HCT116 (cell line): ENCODE measurements at regions not wholly inside any gene's neighbourhood (a gene's known extent, or its start where the extent isn't known, plus 50 kb on each side); places are given as distances from the start of the nearest gene placed in this dataset.

Source experiments
- ATAC-seq: fragments of 200-7000 bp; cut with Tn5 transposase; 2 replicates; pipeline ENCODE4 v1.9.1; 2020; ENCODE audit warnings: mild to moderate bottlenecking, moderate library complexity
- BruUV-seq: library from RNA; stranded (reverse); fragments of 400-500 nt; replicated peaks from 2 replicates; lab custom pipeline; 2021; lab: Mats Ljungman, UMichigan
- CTCF ChIA-PET: fragments of 300-600 bp; sonication (Branson Sonifier 250); formaldehyde crosslinking; loops from one replicate; lab custom pipeline; 2021; ENCODE audit warnings: antibody characterized with exemption; lab: Charles Lee
- POLR2A ChIA-PET: fragments of 300-600, 350-600 bp; sonication (Branson Sonifier 250); formaldehyde crosslinking; loops from one replicate; lab custom pipeline; 2021; ENCODE audit warnings: antibody characterized with exemption; lab: Charles Lee
- RAD21 ChIA-PET, 2 experiments: fragments of 300-600 bp; sonication (Branson Sonifier 250); formaldehyde crosslinking; loops; one replicate each; lab custom pipeline; 2023; ENCODE audit warnings: low total read pairs in 2 of 2; ENCODE audit not compliant: uncharacterized antibody in 2 of 2, unreplicated experiment in 2 of 2, low non-redundant PET in 1 of 2; lab: Charles Lee
- DNase-seq: peaks from one replicate; pipeline ENCODE4 v3.0.0-alpha.2; 2010; ENCODE audit warnings: low read depth, low spot score
- H2AFZ ChIP-seq: fragments of 200-600 bp; shearing (Covaris generic), sonication (generic); 2 replicates; pipeline ENCODE4 v1.6.1; 2017; ENCODE audit warnings: low read depth, mixed run types, mixed read lengths, antibody characterized with exemption, low read length; ENCODE audit not compliant: poor library complexity, severe bottlenecking
- H3K27ac ChIP-seq: 2 replicates; pipeline ENCODE4 v1.5.1; 2012; ENCODE audit warnings: low read depth, low read length
- H3K27me3 ChIP-seq: fragments of 200-600 bp; sonication (generic); 2 replicates; pipeline ENCODE4 v1.6.1; 2016; ENCODE audit warnings: mixed run types, low read length, mixed read lengths; ENCODE audit not compliant: insufficient read depth
- H3K36me3 ChIP-seq, 2 experiments: fragments of 200-500 bp in 1 of 2; fragments of 200-600 bp in 1 of 2; sonication (Bioruptor generic) in 1 of 2; sonication (generic) in 1 of 2; 2 replicates each; pipeline versions ENCODE4 v1.5.1 to v1.6.1; 2014 to 2016; ENCODE audit warnings: low read length in 2 of 2, inconsistent platforms in 1 of 2, mixed read lengths in 1 of 2, mixed run types in 1 of 2; ENCODE audit not compliant: insufficient read depth in 2 of 2, control insufficient read depth in 1 of 2
- H3K4me1 ChIP-seq, 2 experiments: fragments of 200-600 bp in 1 of 2; sonication (generic) in 1 of 2; 2 replicates each; pipeline versions ENCODE4 v1.5.1 to v1.6.1; 2012 to 2017; ENCODE audit warnings: low read length in 2 of 2, inconsistent platforms in 1 of 2, mild to moderate bottlenecking in 1 of 2, mixed read lengths in 1 of 2, mixed run types in 1 of 2, moderate library complexity in 1 of 2; ENCODE audit not compliant: insufficient read depth in 2 of 2, control insufficient read depth in 1 of 2
- H3K4me2 ChIP-seq: fragments of 200-600 bp; sonication (generic); 2 replicates; pipeline ENCODE4 v1.6.1; 2017; ENCODE audit warnings: mixed run types, low read length, mixed read lengths
- H3K4me3 ChIP-seq, 2 experiments: fragments of 200-600 bp in 1 of 2; sonication (generic) in 1 of 2; replicated peaks in 1 of 2; 2 replicates each; pipeline ENCODE4 v1.5.1; 2011 to 2016; ENCODE audit warnings: low read length in 2 of 2, control low read depth in 1 of 2, low read depth in 1 of 2, mild to moderate bottlenecking in 1 of 2, mixed read lengths in 1 of 2, mixed run types in 1 of 2
- H3K79me2 ChIP-seq: fragments of 200-600 bp; sonication (generic); 2 replicates; pipeline ENCODE4 v1.6.1; 2017; ENCODE audit warnings: mild to moderate bottlenecking, mixed run types, low read length, moderate library complexity, mixed read lengths; ENCODE audit not compliant: insufficient read depth
- H3K9ac ChIP-seq: fragments of 200-600 bp; sonication (generic); 2 replicates; pipeline ENCODE4 v1.6.1; 2016; ENCODE audit warnings: low read length, mixed read lengths
- H3K9me2 ChIP-seq: fragments of 200-600 bp; sonication (generic), shearing (Covaris generic); 2 replicates; pipeline ENCODE4 v1.6.1; 2017; ENCODE audit warnings: mixed run types, mild to moderate bottlenecking, moderate library complexity; ENCODE audit not compliant: insufficient read depth
- H3K9me3 ChIP-seq, 2 experiments: fragments of 200-500 bp in 1 of 2; fragments of 200-600 bp in 1 of 2; sonication (Bioruptor generic) in 1 of 2; sonication (generic) in 1 of 2; 2 replicates each; pipeline ENCODE4 v1.6.1; 2014 to 2017; ENCODE audit warnings: low read length in 2 of 2, mixed read lengths in 2 of 2, inconsistent platforms in 1 of 2, low read depth in 1 of 2, mild to moderate bottlenecking in 1 of 2, mixed run types in 1 of 2, moderate library complexity in 1 of 2; ENCODE audit not compliant: control insufficient read depth in 1 of 2, insufficient read depth in 1 of 2
- H4K20me1 ChIP-seq: fragments of 200-600 bp; sonication (generic), shearing (Covaris generic); 2 replicates; pipeline ENCODE4 v1.6.1; 2017; ENCODE audit warnings: mixed run types, mild to moderate bottlenecking, moderate library complexity; ENCODE audit not compliant: insufficient read depth
- CBX3 ChIP-seq: IDR thresholded peaks from 2 replicates; pipeline ENCODE4 v1.6.1; 2012; ENCODE audit warnings: low read depth
- CEBPB ChIP-seq: IDR thresholded peaks from 2 replicates; pipeline ENCODE4 v1.6.1; 2012; ENCODE audit warnings: low read depth
- EGR1 ChIP-seq: IDR thresholded peaks from 2 replicates; pipeline ENCODE4 v1.6.1; 2012; ENCODE audit warnings: low read depth
- EZH2 ChIP-seq: fragments of 200-600 bp; sonication (generic); IDR thresholded peaks from 2 replicates; pipeline ENCODE4 v1.6.1; 2017; ENCODE audit warnings: antibody characterized with exemption, mixed run types
- FOSL1 ChIP-seq: IDR thresholded peaks from 2 replicates; pipeline ENCODE4 v1.6.1; 2012; ENCODE audit warnings: low read depth
- JUND ChIP-seq: IDR thresholded peaks from 2 replicates; pipeline ENCODE4 v1.6.1; 2012
- MAX ChIP-seq: IDR thresholded peaks from 2 replicates; pipeline ENCODE4 v1.6.1; 2012
- POLR2A ChIP-seq: IDR thresholded peaks from 2 replicates; pipeline ENCODE4 v1.7.0; 2011; ENCODE audit warnings: borderline replicate concordance; ENCODE audit not compliant: insufficient read depth, insufficient read length; ENCODE audit errors: extremely low read depth
- RAD21 ChIP-seq: IDR thresholded peaks from 2 replicates; pipeline ENCODE4 v1.6.1; 2012; ENCODE audit warnings: low read depth, mild to moderate bottlenecking
- SRF ChIP-seq: IDR thresholded peaks from 2 replicates; pipeline ENCODE4 v1.6.1; 2012; ENCODE audit warnings: low read depth
- TCF7L2 ChIP-seq: IDR thresholded peaks from 2 replicates; pipeline ENCODE4 v1.7.0; 2011; ENCODE audit warnings: borderline replicate concordance, inconsistent platforms; ENCODE audit not compliant: insufficient read depth, insufficient read length; ENCODE audit errors: extremely low read depth
- ZNF274 ChIP-seq: fragments of 200-500 bp; sonication (Bioruptor generic); IDR thresholded peaks from 2 replicates; pipeline ENCODE4 v1.6.1; 2014; ENCODE audit warnings: mild to moderate bottlenecking, low read depth, low read length, inconsistent platforms
- intact Hi-C: fragments of 100-400 bp; cut with micrococcal nuclease; formaldehyde crosslinking; loops from 2 replicates; pipeline ENCODE4 v1.10.0; 2022
- TF ChIP-seq, protein P1 (sequence below): IDR thresholded peaks from 2 replicates; pipeline ENCODE4 v1.6.1; 2011; ENCODE audit warnings: mild to moderate bottlenecking, low read length, moderate library complexity; ENCODE audit not compliant: insufficient replicate concordance; ENCODE audit errors: extremely low read depth
- TF ChIP-seq, protein P2 (sequence below): IDR thresholded peaks from 2 replicates; pipeline ENCODE4 v1.6.1; 2012
- TF ChIP-seq, protein P3 (sequence below), 3 experiments: fragments of 200-600 bp in 1 of 3; sonication (generic) in 1 of 3; IDR thresholded peaks in 2 of 3; conservative IDR thresholded peaks in 1 of 3; 2 replicates each; pipeline ENCODE4 v1.5.1; 2012 to 2017; ENCODE audit warnings: low read depth in 2 of 3, low read length in 2 of 3, antibody characterized with exemption in 1 of 3, borderline replicate concordance in 1 of 3, control low read depth in 1 of 3, mild to moderate bottlenecking in 1 of 3, mixed read lengths in 1 of 3, mixed run types in 1 of 3, moderate library complexity in 1 of 3; ENCODE audit not compliant: insufficient read depth in 1 of 3

DNA sequence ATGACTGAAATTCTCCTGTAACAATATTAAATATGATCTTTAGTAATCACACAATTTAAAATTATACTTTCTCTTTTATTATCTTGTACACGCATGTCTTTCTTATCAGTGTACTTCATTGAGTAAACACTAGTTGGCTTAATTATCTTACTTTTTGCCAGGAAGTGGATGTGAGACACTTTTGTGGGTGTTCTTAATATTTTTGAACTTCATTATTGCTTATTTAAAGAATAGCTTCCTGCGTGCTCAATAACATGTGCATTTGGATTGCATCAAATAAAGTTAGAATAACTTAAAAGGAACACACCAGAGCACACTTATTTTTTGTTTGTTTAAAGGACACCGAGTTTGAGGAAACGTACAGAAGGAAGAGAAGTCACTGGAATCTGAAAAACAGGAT is 128.5 kb upstream of the VEGFC start:
- no peak for ATAC-seq

DNA sequence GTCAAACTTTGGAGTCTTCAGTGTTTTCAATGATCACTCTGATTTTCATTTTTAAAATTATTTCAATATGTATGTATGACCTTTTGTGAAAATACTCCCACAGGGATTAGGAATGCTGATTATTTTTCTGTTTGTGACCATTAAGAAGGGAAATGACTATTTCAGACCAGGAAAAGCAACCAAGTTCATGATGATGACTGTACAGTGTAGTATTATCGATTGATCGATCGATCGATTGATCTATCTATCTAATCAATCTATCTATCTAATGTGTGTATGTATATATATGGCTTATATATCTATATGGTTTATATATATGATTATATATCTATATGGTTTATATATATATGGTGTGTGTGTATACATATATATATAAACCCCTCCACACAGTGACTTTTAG is 131.5 kb upstream of the VEGFC start:
- ChIA-PET RAD21 (no interaction called here), CTCF (no interaction called here), POLR2A (no interaction called here)
- Histone ChIP-seq H3K4me1 (no peaks in the 10 kb centered on the region), H3K9me3 (no peaks in the 10 kb centered on the region), H3K36me3 (no peaks in the 10 kb centered on the region), H3K79me2 (no peaks in the 10 kb centered on the region), H3K4me3 (no peak overlapping the region), H4K20me1 (no peaks in the 10 kb centered on the region), H3K9me2 (no peaks in the 10 kb centered on the region), H2AFZ (no peak overlapping the region), H3K9ac (no peak overlapping the region), H3K4me2 (no peak overlapping the region), H3K27me3 (no peaks in the 10 kb centered on the region), H3K27ac (no peak overlapping the region)
- intact Hi-C loops = no loop called here
- BruUV-seq = no TSS peak
- DNase-seq (no peak), ATAC-seq (no peak)
- TF ChIP-seq TCF7L2 (no peak), EGR1 (no peak), FOSL1 (no peak), RAD21 (no peak), SRF (no peak), ZNF274 (no peak), EZH2 (no peak), JUND (no peak), MAX (no peak), CEBPB (no peak), CBX3 (no peak), POLR2A (no peak)
- TF ChIP-seq, protein P1, sequence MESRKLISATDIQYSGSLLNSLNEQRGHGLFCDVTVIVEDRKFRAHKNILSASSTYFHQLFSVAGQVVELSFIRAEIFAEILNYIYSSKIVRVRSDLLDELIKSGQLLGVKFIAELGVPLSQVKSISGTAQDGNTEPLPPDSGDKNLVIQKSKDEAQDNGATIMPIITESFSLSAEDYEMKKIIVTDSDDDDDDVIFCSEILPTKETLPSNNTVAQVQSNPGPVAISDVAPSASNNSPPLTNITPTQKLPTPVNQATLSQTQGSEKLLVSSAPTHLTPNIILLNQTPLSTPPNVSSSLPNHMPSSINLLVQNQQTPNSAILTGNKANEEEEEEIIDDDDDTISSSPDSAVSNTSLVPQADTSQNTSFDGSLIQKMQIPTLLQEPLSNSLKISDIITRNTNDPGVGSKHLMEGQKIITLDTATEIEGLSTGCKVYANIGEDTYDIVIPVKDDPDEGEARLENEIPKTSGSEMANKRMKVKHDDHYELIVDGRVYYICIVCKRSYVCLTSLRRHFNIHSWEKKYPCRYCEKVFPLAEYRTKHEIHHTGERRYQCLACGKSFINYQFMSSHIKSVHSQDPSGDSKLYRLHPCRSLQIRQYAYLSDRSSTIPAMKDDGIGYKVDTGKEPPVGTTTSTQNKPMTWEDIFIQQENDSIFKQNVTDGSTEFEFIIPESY = no peak
- TF ChIP-seq, protein P2, sequence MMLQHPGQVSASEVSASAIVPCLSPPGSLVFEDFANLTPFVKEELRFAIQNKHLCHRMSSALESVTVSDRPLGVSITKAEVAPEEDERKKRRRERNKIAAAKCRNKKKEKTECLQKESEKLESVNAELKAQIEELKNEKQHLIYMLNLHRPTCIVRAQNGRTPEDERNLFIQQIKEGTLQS = no peak

More for the DNA sequence above, 128.5 kb upstream of the VEGFC start:
- Histone ChIP-seq H3K36me3 (no peaks in the 10 kb centered on the region), H3K27ac (no peak overlapping the region), H3K79me2 (no peaks in the 10 kb centered on the region), H3K4me1 (no peaks in the 10 kb centered on the region), H3K27me3 (no peaks in the 10 kb centered on the region), H3K9ac (no peak overlapping the region), H3K9me2 (no peaks in the 10 kb centered on the region), H3K4me3 (no peak overlapping the region)
- POLR2A ChIA-PET = no interaction called here
- intact Hi-C loops = no loop called here
- TF ChIP-seq RAD21 (no peak), ZNF274 (no peak), EZH2 (no peak)
- TF ChIP-seq, protein P2 = no peak
- TF ChIP-seq, protein P3, sequence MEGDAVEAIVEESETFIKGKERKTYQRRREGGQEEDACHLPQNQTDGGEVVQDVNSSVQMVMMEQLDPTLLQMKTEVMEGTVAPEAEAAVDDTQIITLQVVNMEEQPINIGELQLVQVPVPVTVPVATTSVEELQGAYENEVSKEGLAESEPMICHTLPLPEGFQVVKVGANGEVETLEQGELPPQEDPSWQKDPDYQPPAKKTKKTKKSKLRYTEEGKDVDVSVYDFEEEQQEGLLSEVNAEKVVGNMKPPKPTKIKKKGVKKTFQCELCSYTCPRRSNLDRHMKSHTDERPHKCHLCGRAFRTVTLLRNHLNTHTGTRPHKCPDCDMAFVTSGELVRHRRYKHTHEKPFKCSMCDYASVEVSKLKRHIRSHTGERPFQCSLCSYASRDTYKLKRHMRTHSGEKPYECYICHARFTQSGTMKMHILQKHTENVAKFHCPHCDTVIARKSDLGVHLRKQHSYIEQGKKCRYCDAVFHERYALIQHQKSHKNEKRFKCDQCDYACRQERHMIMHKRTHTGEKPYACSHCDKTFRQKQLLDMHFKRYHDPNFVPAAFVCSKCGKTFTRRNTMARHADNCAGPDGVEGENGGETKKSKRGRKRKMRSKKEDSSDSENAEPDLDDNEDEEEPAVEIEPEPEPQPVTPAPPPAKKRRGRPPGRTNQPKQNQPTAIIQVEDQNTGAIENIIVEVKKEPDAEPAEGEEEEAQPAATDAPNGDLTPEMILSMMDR (IDR thresholded peaks at IDR 0.05 in 2 of 3, conservative IDR thresholded peaks at IDR 0.05 in 1 of 3; ENCODE audit: borderline replicate concordance in 1 of 3, insufficient read depth in 1 of 3, low read depth in 2 of 3, low read length in 2 of 3) = no peak
- TF ChIP-seq, all 23 proteins: peak for 0
- Histone ChIP-seq H4K20me1 (no peaks in the 10 kb centered on the region), H3K9me3 (no peaks in the 10 kb centered on the region), H3K4me2 (no peak overlapping the region), H2AFZ (no peak overlapping the region)
- ChIA-PET RAD21 (no interaction called here), CTCF (no interaction called here)
- DNase-seq = no peak
- no TSS peak for BruUV-seq
